Keratinocyte (primary cell): ENCODE measurements at regions not wholly inside any gene's neighbourhood (a gene's known extent, or its start where the extent isn't known, plus 50 kb on each side); places are given as distances from the start of the nearest gene placed in this dataset.
A peak's percentile ranks its signal among the peaks of the same experiment; 100 is the strongest.

Source experiments
- DNase-seq: peaks from one replicate; pipeline ENCODE4 v3.0.0-alpha.2; 2011; ENCODE audit warnings: low read depth, missing footprints, low spot score
- FAIRE-seq: peaks from 2 replicates; lab custom pipeline; 2011; peaks lifted over from hg19 to GRCh38; lab: Jason Lieb, UNC
- H2AFZ ChIP-seq: 2 replicates; pipeline ENCODE4 v1.6.0; 2012; ENCODE audit warnings: low read length, control low read depth, inconsistent platforms; ENCODE audit not compliant: control insufficient read depth
- H3K27ac ChIP-seq: 2 replicates; pipeline ENCODE4 v1.5.1; 2011; ENCODE audit warnings: low read length; ENCODE audit not compliant: control insufficient read depth, insufficient read depth
- H3K27me3 ChIP-seq: 3 replicates; pipeline ENCODE4 v1.6.0; 2011; ENCODE audit warnings: low read length; ENCODE audit not compliant: control insufficient read depth, insufficient read depth; ENCODE audit errors: extremely low read depth
- H3K36me3 ChIP-seq, 2 experiments: 2 replicates in 1 of 2; 3 replicates in 1 of 2; pipeline ENCODE4 v1.5.1; 2011; ENCODE audit warnings: low read length in 2 of 2, mild to moderate bottlenecking in 1 of 2; ENCODE audit not compliant: control insufficient read depth in 2 of 2, insufficient read depth in 2 of 2; ENCODE audit errors: extremely low read depth in 1 of 2
- H3K4me1 ChIP-seq: 3 replicates; pipeline ENCODE4 v1.5.1; 2011; ENCODE audit warnings: low read length; ENCODE audit not compliant: control insufficient read depth, insufficient read depth; ENCODE audit errors: extremely low read depth
- H3K4me2 ChIP-seq: 3 replicates; pipeline ENCODE4 v1.6.0; 2011; ENCODE audit warnings: low read depth, low read length; ENCODE audit not compliant: control insufficient read depth, insufficient read depth; ENCODE audit errors: extremely low read depth
- H3K4me3 ChIP-seq, 3 experiments: fragments of 200-600 bp in 1 of 3; sonication (generic) in 1 of 3; 2 replicates in 2 of 3; 3 replicates in 1 of 3; pipeline ENCODE4 v1.5.1; 2011 to 2016; ENCODE audit warnings: low read length in 3 of 3, mild to moderate bottlenecking in 3 of 3, control low read depth in 2 of 3, inconsistent platforms in 1 of 3, low read depth in 1 of 3, mixed read lengths in 1 of 3, mixed run types in 1 of 3, moderate library complexity in 1 of 3; ENCODE audit not compliant: control insufficient read depth in 2 of 3, insufficient read depth in 2 of 3; ENCODE audit errors: extremely low read depth in 1 of 3
- H3K79me2 ChIP-seq: 2 replicates; pipeline ENCODE4 v1.6.0; 2012; ENCODE audit warnings: low read length; ENCODE audit not compliant: control insufficient read depth, insufficient read depth
- H3K9ac ChIP-seq: 3 replicates; pipeline ENCODE4 v1.6.0; 2011; ENCODE audit warnings: low read length; ENCODE audit not compliant: control insufficient read depth, insufficient read depth; ENCODE audit errors: extremely low read depth
- H3K9me1 ChIP-seq: 3 replicates; pipeline ENCODE4 v1.6.0; 2011; ENCODE audit warnings: low read length; ENCODE audit not compliant: control insufficient read depth, insufficient read depth; ENCODE audit errors: extremely low read depth
- H3K9me3 ChIP-seq: 2 replicates; pipeline ENCODE4 v1.5.1; 2012; ENCODE audit warnings: low read depth, low read length; ENCODE audit not compliant: control insufficient read depth
- H4K20me1 ChIP-seq: 3 replicates; pipeline ENCODE4 v1.6.0; 2011; ENCODE audit warnings: low read length; ENCODE audit not compliant: control insufficient read depth, insufficient read depth; ENCODE audit errors: extremely low read depth
- CTCF ChIP-seq, 3 experiments: IDR thresholded peaks in 1 of 3; conservative IDR thresholded peaks in 1 of 3; optimal IDR thresholded peaks in 1 of 3; 2 replicates in 2 of 3; 3 replicates in 1 of 3; pipeline versions ENCODE3 to v1.5.1; 2011; ENCODE audit warnings: low read length in 3 of 3, mild to moderate bottlenecking in 3 of 3, moderate library complexity in 2 of 3, control low read depth in 1 of 3, inconsistent platforms in 1 of 3; ENCODE audit not compliant: insufficient read depth in 2 of 3; ENCODE audit errors: extremely low read depth in 1 of 3
- EZH2 ChIP-seq: IDR thresholded peaks from one replicate; pipeline ENCODE4 v1.6.1; 2012; ENCODE audit warnings: inconsistent platforms, mild to moderate bottlenecking, low read length, moderate library complexity
- dilution Hi-C: fragments of 300-500 bp; cut with MboI; formaldehyde crosslinking; loops from one replicate; pipeline ENCODE4 v1.7.0; 2020; ENCODE audit warnings: low sequenced_read_pairs; ENCODE audit not compliant: extremely low pct_ligation_motif_present

GRCh38 chr6:105609375-105609991 lies 206.6 kb upstream of the PREP start:
- no peaks in the 10 kb centered on the region for H3K79me2 ChIP-seq
- H3K9me1 ChIP-seq, result no peaks in the 10 kb centered on the region
- TF ChIP-seq CTCF (optimal IDR thresholded peaks at IDR 0.05 in 1 of 3, IDR thresholded peaks at IDR 0.05 in 1 of 3, conservative IDR thresholded peaks at IDR 0.05 in 1 of 3; ENCODE audit: extremely low read depth in 1 of 3, insufficient read depth in 2 of 3, low read length in 3 of 3), result no peak
- no peak for TF ChIP-seq EZH2
- H3K4me3 ChIP-seq, result no peak overlapping the region
- no peaks in the 10 kb centered on the region for H3K36me3 ChIP-seq
- H4K20me1 ChIP-seq, result no peaks in the 10 kb centered on the region
- FAIRE-seq, result no peak
- peaks cover 10% of the 10 kb centered on the region for H3K4me1 ChIP-seq
- H3K27ac ChIP-seq, result no peak overlapping the region
- no peak overlapping the region for H3K4me2 ChIP-seq
- dilution Hi-C loops, result no loop called here
- H3K9ac ChIP-seq, result no peak overlapping the region
- no peaks in the 10 kb centered on the region for H3K27me3 ChIP-seq
- H2AFZ ChIP-seq, result no peak overlapping the region
- no peak for DNase-seq
- H3K9me3 ChIP-seq, result no peaks in the 10 kb centered on the region

DNA sequence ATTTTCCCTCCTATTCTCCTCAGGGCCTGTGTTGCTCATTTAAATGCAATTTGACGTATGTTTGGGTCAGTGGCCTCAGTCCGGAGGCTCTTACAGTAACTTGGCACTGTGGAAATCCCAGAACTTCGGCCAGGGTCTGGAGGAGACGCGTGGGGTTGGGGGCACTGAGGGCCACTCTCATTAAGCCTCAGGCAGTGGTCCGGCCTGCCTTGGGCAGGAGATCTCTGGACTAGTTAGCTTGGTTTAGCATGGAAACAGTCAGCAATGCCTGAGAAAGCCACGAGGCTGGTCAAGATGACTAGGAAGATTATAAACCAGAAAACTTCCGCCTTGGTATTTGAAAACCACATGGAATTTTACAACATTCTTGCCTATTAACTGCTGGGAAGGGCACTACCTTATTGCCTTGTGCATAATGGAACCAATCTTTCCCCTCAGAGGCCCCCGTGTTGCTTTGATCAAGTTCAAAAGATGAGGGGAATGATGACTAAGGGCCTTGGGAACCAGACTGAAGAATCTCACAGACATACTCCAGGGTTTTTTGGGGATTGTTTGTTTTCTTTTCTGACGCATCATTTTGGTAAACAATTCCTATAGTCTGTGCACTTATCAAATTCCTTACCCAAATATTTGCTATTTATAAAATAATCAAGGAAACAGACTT lies 206.0 kb upstream of the PREP start:
- dilution Hi-C loops, result no loop called here
- Histone ChIP-seq H3K4me1 (peaks cover 14% of the 10 kb centered on the region), H3K79me2 (no peaks in the 10 kb centered on the region), H3K9ac (no peak overlapping the region), H4K20me1 (no peaks in the 10 kb centered on the region), H3K4me2 (no peak overlapping the region), H2AFZ (peak overlapping the region; percentile 7), H3K4me3 (no peak overlapping the region), H3K27ac (no peak overlapping the region), H3K9me1 (no peaks in the 10 kb centered on the region), H3K36me3 (no peaks in the 10 kb centered on the region), H3K27me3 (no peaks in the 10 kb centered on the region), H3K9me3 (no peaks in the 10 kb centered on the region)
- TF ChIP-seq EZH2 (no peak), CTCF (optimal IDR thresholded peaks at IDR 0.05 in 1 of 3, IDR thresholded peaks at IDR 0.05 in 1 of 3, conservative IDR thresholded peaks at IDR 0.05 in 1 of 3; ENCODE audit: extremely low read depth in 1 of 3, insufficient read depth in 2 of 3, low read length in 3 of 3) (no peak)
- DNase-seq, result no peak
- no peak for FAIRE-seq
